Transverse colon (tissue), 3 donors: ENCODE measurements at regions not wholly inside any gene's neighbourhood (a gene's known extent, or its start where the extent isn't known, plus 50 kb on each side); places are given as distances from the start of the nearest gene placed in this dataset.

Source experiments
- POLR2A ChIP-seq: fragments of 450-650 bp; IDR thresholded peaks from one replicate; pipeline ENCODE4 v1.6.1; 2016; ENCODE audit warnings: antibody characterized with exemption, mild to moderate bottlenecking, moderate library complexity
- TF ChIP-seq, protein P1 (sequence below), 5 experiments: fragments of 200-600 bp in 3 of 5; fragments of 450-650 bp in 2 of 5; sonication (generic) in 3 of 5; IDR thresholded peaks; 1 replicate in 2 of 5; 2 replicates in 3 of 5; pipeline ENCODE4 v1.5.1; 2016 to 2017; ENCODE audit warnings: antibody characterized with exemption in 5 of 5, inconsistent platforms in 3 of 5, mild to moderate bottlenecking in 2 of 5, moderate library complexity in 1 of 5

DNA sequence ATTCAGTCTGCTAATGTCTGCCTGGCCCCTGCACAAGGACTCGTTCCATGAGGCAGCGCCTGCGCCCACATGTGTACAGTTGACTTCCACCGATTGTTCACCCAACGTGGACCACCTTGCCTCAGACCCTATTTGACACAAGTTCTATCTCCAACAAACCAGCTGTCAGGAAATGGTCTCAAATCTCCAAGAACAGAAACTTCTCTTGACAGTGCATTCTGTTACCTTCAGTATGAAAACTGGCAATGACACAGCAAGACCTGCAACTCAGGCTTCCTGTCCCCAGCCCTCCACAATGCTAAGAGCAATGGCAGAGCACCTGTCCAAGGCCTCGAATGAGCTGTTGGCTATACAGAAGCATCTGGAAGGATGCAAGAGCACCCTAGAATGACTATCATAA is 102.3 kb upstream of the CLDN14 start:
- TF ChIP-seq, protein P1, sequence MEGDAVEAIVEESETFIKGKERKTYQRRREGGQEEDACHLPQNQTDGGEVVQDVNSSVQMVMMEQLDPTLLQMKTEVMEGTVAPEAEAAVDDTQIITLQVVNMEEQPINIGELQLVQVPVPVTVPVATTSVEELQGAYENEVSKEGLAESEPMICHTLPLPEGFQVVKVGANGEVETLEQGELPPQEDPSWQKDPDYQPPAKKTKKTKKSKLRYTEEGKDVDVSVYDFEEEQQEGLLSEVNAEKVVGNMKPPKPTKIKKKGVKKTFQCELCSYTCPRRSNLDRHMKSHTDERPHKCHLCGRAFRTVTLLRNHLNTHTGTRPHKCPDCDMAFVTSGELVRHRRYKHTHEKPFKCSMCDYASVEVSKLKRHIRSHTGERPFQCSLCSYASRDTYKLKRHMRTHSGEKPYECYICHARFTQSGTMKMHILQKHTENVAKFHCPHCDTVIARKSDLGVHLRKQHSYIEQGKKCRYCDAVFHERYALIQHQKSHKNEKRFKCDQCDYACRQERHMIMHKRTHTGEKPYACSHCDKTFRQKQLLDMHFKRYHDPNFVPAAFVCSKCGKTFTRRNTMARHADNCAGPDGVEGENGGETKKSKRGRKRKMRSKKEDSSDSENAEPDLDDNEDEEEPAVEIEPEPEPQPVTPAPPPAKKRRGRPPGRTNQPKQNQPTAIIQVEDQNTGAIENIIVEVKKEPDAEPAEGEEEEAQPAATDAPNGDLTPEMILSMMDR (IDR thresholded peaks at IDR 0.05) = no peak
- no peak for TF ChIP-seq POLR2A
